ENCODE measurements at regions not wholly inside any gene's neighbourhood (a gene's known extent, or its start where the extent isn't known, plus 50 kb on each side); places are given as distances from the start of the nearest gene placed in this dataset.

DNA sequence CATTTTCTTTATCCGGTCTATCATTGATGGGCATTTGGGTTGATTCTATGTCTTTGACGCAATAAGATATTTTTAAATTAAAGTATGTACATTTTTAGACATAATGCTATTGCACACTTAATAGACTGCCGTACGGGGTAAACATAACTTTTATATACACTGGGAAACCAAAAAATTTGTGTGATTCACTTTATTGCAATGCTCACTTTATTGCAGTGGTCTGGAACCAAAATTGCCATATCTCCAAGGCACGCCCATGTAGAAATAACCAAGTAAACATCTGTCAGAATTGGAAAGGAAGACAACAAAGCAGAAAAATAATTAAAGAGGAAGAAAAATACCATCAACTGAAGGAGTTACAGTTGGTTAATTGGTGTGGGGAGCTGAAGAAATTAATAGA lies 205.8 kb upstream of the CTAGE1 start:
- H3K27me3 ChIP-seq: no peaks in the 10 kb centered on the region
- H3K27ac ChIP-seq: no peak overlapping the region
- no peaks in the 10 kb centered on the region for H3K9me3 ChIP-seq
- H3K4me3 ChIP-seq (replicated peaks in 1 of 3): no peak overlapping the region
- TF ChIP-seq, protein P1, sequence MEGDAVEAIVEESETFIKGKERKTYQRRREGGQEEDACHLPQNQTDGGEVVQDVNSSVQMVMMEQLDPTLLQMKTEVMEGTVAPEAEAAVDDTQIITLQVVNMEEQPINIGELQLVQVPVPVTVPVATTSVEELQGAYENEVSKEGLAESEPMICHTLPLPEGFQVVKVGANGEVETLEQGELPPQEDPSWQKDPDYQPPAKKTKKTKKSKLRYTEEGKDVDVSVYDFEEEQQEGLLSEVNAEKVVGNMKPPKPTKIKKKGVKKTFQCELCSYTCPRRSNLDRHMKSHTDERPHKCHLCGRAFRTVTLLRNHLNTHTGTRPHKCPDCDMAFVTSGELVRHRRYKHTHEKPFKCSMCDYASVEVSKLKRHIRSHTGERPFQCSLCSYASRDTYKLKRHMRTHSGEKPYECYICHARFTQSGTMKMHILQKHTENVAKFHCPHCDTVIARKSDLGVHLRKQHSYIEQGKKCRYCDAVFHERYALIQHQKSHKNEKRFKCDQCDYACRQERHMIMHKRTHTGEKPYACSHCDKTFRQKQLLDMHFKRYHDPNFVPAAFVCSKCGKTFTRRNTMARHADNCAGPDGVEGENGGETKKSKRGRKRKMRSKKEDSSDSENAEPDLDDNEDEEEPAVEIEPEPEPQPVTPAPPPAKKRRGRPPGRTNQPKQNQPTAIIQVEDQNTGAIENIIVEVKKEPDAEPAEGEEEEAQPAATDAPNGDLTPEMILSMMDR (IDR thresholded peaks at IDR 0.05): no peak
- TF ChIP-seq POLR2A (IDR thresholded peaks at IDR 0.05): no peak
- H3K4me1 ChIP-seq: no peaks in the 10 kb centered on the region
- DNase-seq: no peak
- intact Hi-C loops (cut with DNase I): no loop called here
- WGBS, 2 donors: 94 to 96% methylated on average over 5 of the region's 5 CpGs
- H3K36me3 ChIP-seq: no peaks in the 10 kb centered on the region

- intact Hi-C loops (cut with DNase I): no loop called here
- Histone ChIP-seq H3K4me3 (replicated peaks in 1 of 3) (no peak overlapping the region), H3K27ac (no peak overlapping the region), H3K27me3 (no peaks in the 10 kb centered on the region), H3K4me1 (no peaks in the 10 kb centered on the region), H3K9me3 (no peaks in the 10 kb centered on the region), H3K36me3 (no peaks in the 10 kb centered on the region)
- WGBS, 2 donors: 87 to 93% methylated on average over 2 of the region's 2 CpGs
- no peak for TF ChIP-seq POLR2A (IDR thresholded peaks at IDR 0.05)
- TF ChIP-seq, protein P1 (IDR thresholded peaks at IDR 0.05): no peak
- no peak for DNase-seq
Observed at GRCh38 chr18:22624176-22624575, 206.5 kb upstream of the CTAGE1 start.

GRCh38 chr18:22625406-22625805 lies 207.7 kb upstream of the CTAGE1 start:
- WGBS, 2 donors: 68 to 84% methylated on average over 2 of the region's 2 CpGs
- intact Hi-C loops (cut with DNase I): no loop called here
- no peak for DNase-seq
- no peaks in the 10 kb centered on the region for H3K4me1 ChIP-seq
- H3K36me3 ChIP-seq: no peaks in the 10 kb centered on the region
- no peak overlapping the region for H3K27ac ChIP-seq
- no peak overlapping the region for H3K4me3 ChIP-seq (replicated peaks in 1 of 3)
- no peaks in the 10 kb centered on the region for H3K9me3 ChIP-seq
- no peaks in the 10 kb centered on the region for H3K27me3 ChIP-seq
- TF ChIP-seq, protein P1 (IDR thresholded peaks at IDR 0.05): no peak
- no peak for TF ChIP-seq POLR2A (IDR thresholded peaks at IDR 0.05)

GRCh38 chr18:22626771-22627170 lies 209.1 kb upstream of the CTAGE1 start:
- H3K27ac ChIP-seq: no peak overlapping the region
- no peaks in the 10 kb centered on the region for H3K27me3 ChIP-seq
- TF ChIP-seq POLR2A (IDR thresholded peaks at IDR 0.05): no peak
- TF ChIP-seq, protein P1 (IDR thresholded peaks at IDR 0.05): no peak
- H3K4me3 ChIP-seq (replicated peaks in 1 of 3): no peak overlapping the region
- intact Hi-C loops (cut with DNase I): no loop called here
- H3K36me3 ChIP-seq: no peaks in the 10 kb centered on the region
- H3K9me3 ChIP-seq: no peaks in the 10 kb centered on the region
- no peak for DNase-seq
- no peaks in the 10 kb centered on the region for H3K4me1 ChIP-seq
- 80 to 82% methylated on average over 3 of the region's 3 CpGs for WGBS, 2 donors

DNA sequence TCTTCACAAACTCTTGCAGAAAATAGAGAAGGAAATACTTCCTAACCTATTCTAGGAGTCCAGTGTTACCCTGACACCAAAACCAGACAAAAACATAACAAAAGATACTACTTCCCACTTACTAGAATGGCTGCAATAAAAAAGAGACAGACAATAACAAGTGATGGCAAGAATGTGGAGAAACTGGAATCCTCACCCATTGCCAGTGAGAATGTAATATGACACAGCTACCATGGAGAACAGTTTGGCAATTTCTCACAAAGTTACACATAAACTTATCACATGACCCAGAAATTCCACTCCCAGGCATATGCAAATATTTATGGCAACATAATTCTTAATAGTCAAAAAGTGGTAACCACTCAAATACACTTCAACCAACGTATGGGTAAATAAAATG lies 209.8 kb upstream of the CTAGE1 start:
- Histone ChIP-seq H3K27ac (no peak overlapping the region), H3K9me3 (no peaks in the 10 kb centered on the region), H3K36me3 (no peaks in the 10 kb centered on the region), H3K4me3 (replicated peaks in 1 of 3) (no peak overlapping the region), H3K4me1 (no peaks in the 10 kb centered on the region), H3K27me3 (no peaks in the 10 kb centered on the region)
- TF ChIP-seq, protein P1 (IDR thresholded peaks at IDR 0.05): no peak
- TF ChIP-seq POLR2A (IDR thresholded peaks at IDR 0.05): no peak
- DNase-seq: no peak
- WGBS, 2 donors: 89 to 90% methylated on average over 1 of the region's 1 CpG
- intact Hi-C loops (cut with DNase I): no loop called here
